Spleen (tissue), 7 donors: ENCODE measurements at regions not wholly inside any gene's neighbourhood (a gene's known extent, or its start where the extent isn't known, plus 50 kb on each side); places are given as distances from the start of the nearest gene placed in this dataset.

Source experiments
- POLR2A ChIP-seq, 3 donors: fragments of 450-650 bp; IDR thresholded peaks; one replicate each; pipeline ENCODE4 v1.5.1; 2017; ENCODE audit warnings: antibody characterized with exemption in 3 of 3, mild to moderate bottlenecking in 1 of 3
- POLR2AphosphoS5 ChIP-seq, 3 donors: sonication (generic); formaldehyde crosslinking; IDR thresholded peaks; one replicate each; pipeline ENCODE4 v1.5.1; 2017; ENCODE audit warnings: antibody characterized with exemption in 3 of 3
- TF ChIP-seq, protein P1 (sequence below), 11 experiments: fragments of 200-600 bp in 7 of 11; fragments of 450-650 bp in 4 of 11; sonication (generic) in 4 of 11; IDR thresholded peaks in 8 of 11; conservative IDR thresholded peaks in 3 of 11; 1 replicate in 7 of 11; 2 replicates in 4 of 11; pipeline versions ENCODE4 v1.4.0 to v1.8.0; 2016 to 2021; ENCODE audit warnings: antibody characterized with exemption in 11 of 11, inconsistent platforms in 4 of 11, mild to moderate bottlenecking in 1 of 11
- donor health status: DM: no; HTN: no; CAD: no; lungs with moderate emphysema.
- donor health status: DM: no; HTN: no; CAD: no.
- donor health status: DM: no; HTN: no; CAD: no.

DNA sequence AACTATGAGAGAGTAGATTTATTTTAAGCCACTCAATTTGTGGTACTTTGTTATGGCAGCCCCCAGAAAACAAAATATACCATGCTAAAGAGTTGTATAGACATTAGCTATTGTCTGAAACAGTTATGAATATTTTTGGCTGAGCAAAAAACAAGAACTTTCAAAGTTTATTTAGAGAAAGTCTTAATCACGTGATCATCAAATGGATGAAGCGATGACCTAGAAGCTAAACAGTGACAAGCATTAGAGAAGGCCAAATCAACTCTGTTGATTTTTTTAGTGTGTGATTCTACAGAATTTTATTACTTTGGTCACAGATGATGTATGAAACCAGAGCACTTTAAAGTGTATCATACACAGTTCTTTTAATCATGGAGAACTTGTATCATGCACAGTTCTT lies 1247.9 kb upstream of the MAP3K7 start:
- TF ChIP-seq, protein P1, sequence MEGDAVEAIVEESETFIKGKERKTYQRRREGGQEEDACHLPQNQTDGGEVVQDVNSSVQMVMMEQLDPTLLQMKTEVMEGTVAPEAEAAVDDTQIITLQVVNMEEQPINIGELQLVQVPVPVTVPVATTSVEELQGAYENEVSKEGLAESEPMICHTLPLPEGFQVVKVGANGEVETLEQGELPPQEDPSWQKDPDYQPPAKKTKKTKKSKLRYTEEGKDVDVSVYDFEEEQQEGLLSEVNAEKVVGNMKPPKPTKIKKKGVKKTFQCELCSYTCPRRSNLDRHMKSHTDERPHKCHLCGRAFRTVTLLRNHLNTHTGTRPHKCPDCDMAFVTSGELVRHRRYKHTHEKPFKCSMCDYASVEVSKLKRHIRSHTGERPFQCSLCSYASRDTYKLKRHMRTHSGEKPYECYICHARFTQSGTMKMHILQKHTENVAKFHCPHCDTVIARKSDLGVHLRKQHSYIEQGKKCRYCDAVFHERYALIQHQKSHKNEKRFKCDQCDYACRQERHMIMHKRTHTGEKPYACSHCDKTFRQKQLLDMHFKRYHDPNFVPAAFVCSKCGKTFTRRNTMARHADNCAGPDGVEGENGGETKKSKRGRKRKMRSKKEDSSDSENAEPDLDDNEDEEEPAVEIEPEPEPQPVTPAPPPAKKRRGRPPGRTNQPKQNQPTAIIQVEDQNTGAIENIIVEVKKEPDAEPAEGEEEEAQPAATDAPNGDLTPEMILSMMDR (IDR thresholded peaks at IDR 0.05 in 8 of 11, conservative IDR thresholded peaks at IDR 0.05 in 3 of 11) = no peak
- TF ChIP-seq POLR2A (IDR thresholded peaks at IDR 0.05) (no peak), POLR2AphosphoS5 (IDR thresholded peaks at IDR 0.05) (no peak)
